SK-N-SH treated with all-trans-retinoic acid at 6 μM for 48 hours (cell line): ENCODE measurements at regions not wholly inside any gene's neighbourhood (a gene's known extent, or its start where the extent isn't known, plus 50 kb on each side); places are given as distances from the start of the nearest gene placed in this dataset.
"Not testable (repeated sequence)": the region's sequence is repeated elsewhere in the genome, so short reads cannot be mapped to it uniquely, and the experiment has no call there.

Experiments
- ATAC-seq: fragments of 200-7000 bp; cut with Tn5 transposase; 3 replicates; pipeline ENCODE4 v1.9.1; 2020; ENCODE audit warnings: mild to moderate bottlenecking, moderate library complexity
- ARNTL ChIP-seq: fragments of 450-650 bp; formaldehyde crosslinking; IDR thresholded peaks from 2 replicates; pipeline ENCODE4 v1.5.0; 2020; ENCODE audit warnings: low read depth, mild to moderate bottlenecking, moderate library complexity, borderline replicate concordance
- BACH2 ChIP-seq: fragments of 250-450 bp; sonication (Bioruptor Pico); IDR thresholded peaks from 2 replicates; pipeline ENCODE4 v1.9.0; 2021; ENCODE audit warnings: mild to moderate bottlenecking, borderline replicate concordance
- CSDC2 ChIP-seq: fragments of 250-450 bp; sonication (Bioruptor Pico); IDR thresholded peaks from 2 replicates; pipeline ENCODE4 v1.5.0; 2020; ENCODE audit warnings: mild to moderate bottlenecking, moderate library complexity
- CSRNP3 ChIP-seq: fragments of 250-450 bp; sonication (Bioruptor Pico); IDR thresholded peaks from 2 replicates; pipeline ENCODE4 v1.5.1; 2021; ENCODE audit warnings: mild to moderate bottlenecking, moderate library complexity
- ESRRG ChIP-seq: fragments of 250-450 bp; sonication (Bioruptor Pico); IDR thresholded peaks from 2 replicates; pipeline ENCODE4 v1.6.1; 2021; ENCODE audit warnings: mild to moderate bottlenecking
- ISL1 ChIP-seq: fragments of 250-450 bp; sonication (Bioruptor Pico); IDR thresholded peaks from 2 replicates; pipeline ENCODE4 v2.1.2; 2022; ENCODE audit warnings: mild to moderate bottlenecking, moderate library complexity
- OSR1 ChIP-seq: fragments of 250-450 bp; sonication (Bioruptor Pico); IDR thresholded peaks from 2 replicates; pipeline ENCODE4 v1.8.0; 2022; ENCODE audit warnings: moderate library complexity, mild to moderate bottlenecking, inconsistent platforms
- PPARA ChIP-seq: fragments of 250-450 bp; sonication (Bioruptor Pico); IDR thresholded peaks from 2 replicates; pipeline ENCODE4 v1.5.0; 2020; ENCODE audit warnings: mild to moderate bottlenecking, borderline replicate concordance
- RARB ChIP-seq: fragments of 250-450 bp; sonication (Bioruptor Pico); IDR thresholded peaks from 2 replicates; pipeline ENCODE4 v1.8.0; 2021; ENCODE audit warnings: mild to moderate bottlenecking, moderate library complexity
- SNAI2 ChIP-seq: fragments of 250-450 bp; sonication (Bioruptor Pico); IDR thresholded peaks from 2 replicates; pipeline ENCODE4 v1.5.0; 2020; ENCODE audit warnings: mild to moderate bottlenecking, moderate library complexity
- TCF4 ChIP-seq: fragments of 250-450 bp; sonication (Bioruptor Pico); IDR thresholded peaks from 2 replicates; pipeline ENCODE4 v1.8.0; 2021; ENCODE audit warnings: mild to moderate bottlenecking, moderate library complexity, borderline replicate concordance
- TOX ChIP-seq: fragments of 250-450 bp; sonication (Bioruptor Pico); IDR thresholded peaks from 2 replicates; pipeline ENCODE4 v1.8.0; 2021; ENCODE audit warnings: mild to moderate bottlenecking, moderate library complexity, borderline replicate concordance
- TSHZ2 ChIP-seq: fragments of 250-450 bp; sonication (Bioruptor Pico); IDR thresholded peaks from 2 replicates; pipeline ENCODE4 v1.5.0; 2020; ENCODE audit warnings: mild to moderate bottlenecking, moderate library complexity
- ZC3H10 ChIP-seq: fragments of 250-450 bp; sonication (Bioruptor Pico); IDR thresholded peaks from 2 replicates; pipeline ENCODE4 v1.5.1; 2021; ENCODE audit warnings: mild to moderate bottlenecking, moderate library complexity
- ZFP3 ChIP-seq: fragments of 250-450 bp; sonication (Bioruptor Pico); IDR thresholded peaks from 2 replicates; pipeline ENCODE4 v1.5.0; 2020; ENCODE audit warnings: mild to moderate bottlenecking, moderate library complexity
- ZFP30 ChIP-seq: fragments of 450-650 bp; formaldehyde crosslinking; IDR thresholded peaks from 2 replicates; pipeline ENCODE4 v1.5.0; 2022; ENCODE audit warnings: mild to moderate bottlenecking, moderate library complexity
- ZNF565 ChIP-seq: fragments of 450-650 bp; formaldehyde crosslinking; conservative IDR thresholded peaks from 2 replicates; pipeline ENCODE4 v1.5.0; 2020; ENCODE audit warnings: low read depth, mild to moderate bottlenecking, moderate library complexity
- ZNF70 ChIP-seq: fragments of 450-650 bp; formaldehyde crosslinking; IDR thresholded peaks from 2 replicates; pipeline ENCODE4 v1.5.0; 2020; ENCODE audit warnings: mild to moderate bottlenecking, moderate library complexity
- ZNF8 ChIP-seq: fragments of 450-650 bp; formaldehyde crosslinking; IDR thresholded peaks from 2 replicates; pipeline ENCODE4 v1.5.0; 2020; ENCODE audit warnings: mild to moderate bottlenecking, moderate library complexity
- TF ChIP-seq, protein P1 (sequence below): fragments of 250-450 bp; sonication (Bioruptor Pico); IDR thresholded peaks from 2 replicates; pipeline ENCODE4 v1.5.1; 2020; ENCODE audit warnings: low read depth, mild to moderate bottlenecking, moderate library complexity
- TF ChIP-seq, protein P2 (sequence below): fragments of 250-450 bp; sonication (Bioruptor Pico); IDR thresholded peaks from 2 replicates; pipeline ENCODE4 v1.8.0; 2021; ENCODE audit warnings: low read depth, mild to moderate bottlenecking, moderate library complexity, borderline replicate concordance

DNA sequence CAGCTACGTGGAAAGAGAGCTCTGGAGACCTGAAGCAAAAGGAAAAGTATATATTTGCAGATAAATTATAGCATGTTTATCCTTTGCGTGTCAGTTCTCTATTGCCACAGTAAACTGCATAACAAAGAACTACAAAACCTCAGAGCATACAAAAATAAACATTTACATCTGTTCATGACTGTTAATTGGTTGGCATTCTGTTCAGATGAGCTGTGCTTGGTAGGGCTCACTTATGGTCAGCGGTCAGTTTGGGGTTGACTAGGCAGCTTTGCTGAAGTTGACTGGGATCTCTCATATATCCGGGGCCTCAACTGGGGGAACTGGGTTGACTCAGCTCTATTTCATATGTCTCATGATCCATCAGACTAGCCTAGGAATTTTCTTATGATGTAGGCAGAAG lies 257.7 kb downstream of the TLE1 start:
- ATAC-seq, result no peak
- TF ChIP-seq TCF4, result no peak
- TF ChIP-seq RARB (CRISPR knock-in tag), result no peak
- TF ChIP-seq ZC3H10 (CRISPR knock-in tag), result no peak

DNA sequence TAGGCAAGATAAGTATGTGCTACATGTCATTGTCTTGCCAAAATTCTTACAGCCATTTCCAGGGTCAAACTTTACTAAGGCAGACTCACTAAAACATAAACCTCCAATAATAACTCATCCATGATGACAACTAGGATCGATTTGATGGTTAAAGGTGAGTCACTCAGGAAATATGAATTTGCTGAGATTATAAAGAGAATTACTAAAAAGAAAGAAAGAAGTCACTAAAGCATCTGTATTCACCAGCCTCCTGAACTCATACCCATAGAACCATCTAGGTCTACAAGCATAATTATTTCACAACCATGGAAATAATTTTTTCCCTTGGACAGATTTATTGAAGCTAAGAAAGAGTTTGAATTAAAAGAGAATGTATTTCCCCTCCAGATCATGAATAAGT lies 258.6 kb downstream of the TLE1 start:
- ATAC-seq, result no peak
- TF ChIP-seq SNAI2, result no peak
- no peak for TF ChIP-seq ZNF565 (CRISPR knock-in tag)
- TF ChIP-seq OSR1, result no peak

GRCh38 chr9:81427870-81428269 lies 261.5 kb downstream of the TLE1 start:
- TF ChIP-seq TOX (CRISPR knock-in tag) (no peak), TCF4 (no peak), ZFP3 (CRISPR knock-in tag) (no peak), ESRRG (CRISPR knock-in tag) (no peak), ZNF70 (CRISPR knock-in tag) (no peak), BACH2 (CRISPR knock-in tag) (no peak), ISL1 (CRISPR knock-in tag) (no peak)
- TF ChIP-seq, protein P1, sequence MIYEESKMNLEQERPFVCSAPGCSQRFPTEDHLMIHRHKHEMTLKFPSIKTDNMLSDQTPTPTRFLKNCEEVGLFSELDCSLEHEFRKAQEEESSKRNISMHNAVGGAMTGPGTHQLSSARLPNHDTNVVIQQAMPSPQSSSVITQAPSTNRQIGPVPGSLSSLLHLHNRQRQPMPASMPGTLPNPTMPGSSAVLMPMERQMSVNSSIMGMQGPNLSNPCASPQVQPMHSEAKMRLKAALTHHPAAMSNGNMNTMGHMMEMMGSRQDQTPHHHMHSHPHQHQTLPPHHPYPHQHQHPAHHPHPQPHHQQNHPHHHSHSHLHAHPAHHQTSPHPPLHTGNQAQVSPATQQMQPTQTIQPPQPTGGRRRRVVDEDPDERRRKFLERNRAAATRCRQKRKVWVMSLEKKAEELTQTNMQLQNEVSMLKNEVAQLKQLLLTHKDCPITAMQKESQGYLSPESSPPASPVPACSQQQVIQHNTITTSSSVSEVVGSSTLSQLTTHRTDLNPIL, result no peak
- ATAC-seq, result no peak

- TF ChIP-seq BACH2 (CRISPR knock-in tag), result no peak
- TF ChIP-seq TSHZ2 (CRISPR knock-in tag), result no peak
- no peak for TF ChIP-seq ISL1 (CRISPR knock-in tag)
- TF ChIP-seq, protein P1, result no peak
- TF ChIP-seq ARNTL (CRISPR knock-in tag), result no peak
- TF ChIP-seq TCF4, result no peak
- no peak for TF ChIP-seq RARB (CRISPR knock-in tag)
- no peak for TF ChIP-seq ZFP30 (CRISPR knock-in tag)
- no peak for TF ChIP-seq ZFP3 (CRISPR knock-in tag)
- TF ChIP-seq, protein P2, sequence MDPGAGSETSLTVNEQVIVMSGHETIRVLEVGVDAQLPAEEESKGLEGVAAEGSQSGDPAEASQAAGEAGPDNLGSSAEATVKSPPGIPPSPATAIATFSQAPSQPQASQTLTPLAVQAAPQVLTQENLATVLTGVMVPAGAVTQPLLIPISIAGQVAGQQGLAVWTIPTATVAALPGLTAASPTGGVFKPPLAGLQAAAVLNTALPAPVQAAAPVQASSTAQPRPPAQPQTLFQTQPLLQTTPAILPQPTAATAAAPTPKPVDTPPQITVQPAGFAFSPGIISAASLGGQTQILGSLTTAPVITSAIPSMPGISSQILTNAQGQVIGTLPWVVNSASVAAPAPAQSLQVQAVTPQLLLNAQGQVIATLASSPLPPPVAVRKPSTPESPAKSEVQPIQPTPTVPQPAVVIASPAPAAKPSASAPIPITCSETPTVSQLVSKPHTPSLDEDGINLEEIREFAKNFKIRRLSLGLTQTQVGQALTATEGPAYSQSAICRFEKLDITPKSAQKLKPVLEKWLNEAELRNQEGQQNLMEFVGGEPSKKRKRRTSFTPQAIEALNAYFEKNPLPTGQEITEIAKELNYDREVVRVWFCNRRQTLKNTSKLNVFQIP, result no peak
- no peak for TF ChIP-seq ZNF8
- TF ChIP-seq PPARA (CRISPR knock-in tag), result no peak
- no peak for ATAC-seq
Measured at GRCh38 chr9:81424431-81424830, 264.9 kb downstream of the TLE1 start.

- ATAC-seq, result no peak
- TF ChIP-seq CSDC2 (CRISPR knock-in tag), result no peak
- no peak for TF ChIP-seq ZFP3 (CRISPR knock-in tag)
- no peak for TF ChIP-seq TSHZ2 (CRISPR knock-in tag)
- TF ChIP-seq PPARA (CRISPR knock-in tag), result no peak
- no peak for TF ChIP-seq CSRNP3
- no peak for TF ChIP-seq ZFP30 (CRISPR knock-in tag)
- TF ChIP-seq ZC3H10 (CRISPR knock-in tag), result no peak
- TF ChIP-seq ZNF70 (CRISPR knock-in tag), result no peak
- no peak for TF ChIP-seq ESRRG (CRISPR knock-in tag)
- no peak for TF ChIP-seq ZNF8
- no peak for TF ChIP-seq ZNF565 (CRISPR knock-in tag)
- TF ChIP-seq, all 23 proteins: peak for 0
Measured at GRCh38 chr9:81423589-81424326, 265.6 kb downstream of the TLE1 start.

GRCh38 chr9:81421090-81421489 lies 268.3 kb downstream of the TLE1 start:
- ATAC-seq, result not testable (repeated sequence)
